ENCODE measurements at regions not wholly inside any gene's neighbourhood (a gene's known extent, or its start where the extent isn't known, plus 50 kb on each side); places are given as distances from the start of the nearest gene placed in this dataset.

DNA sequence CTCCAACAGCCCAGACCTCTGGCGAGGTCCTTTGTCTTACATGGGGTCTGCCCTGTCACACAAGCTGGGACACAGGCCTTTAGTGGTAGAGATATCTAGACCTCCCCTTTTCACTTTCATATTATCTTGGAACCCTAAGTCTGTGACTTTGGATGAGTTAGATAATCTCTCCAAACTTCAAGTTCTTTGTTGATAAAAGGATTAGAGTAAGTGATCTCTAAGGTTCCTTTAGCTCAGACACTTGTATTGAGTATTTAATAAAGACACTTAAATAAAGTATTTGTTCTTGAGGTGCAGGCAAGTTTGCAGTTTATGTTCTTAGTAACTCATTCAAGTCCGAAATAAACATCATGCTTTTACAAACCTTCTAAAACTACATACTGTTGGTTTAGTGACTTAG, 459.6 kb downstream of the SHQ1 start:
- FAIRE-seq, result no peak

GRCh38 chr3:72388117-72388516, 460.1 kb downstream of the SHQ1 start:
- no peak for FAIRE-seq

GRCh38 chr3:72386327-72387000, 461.8 kb downstream of the SHQ1 start:
- no peak for FAIRE-seq

- no peak for FAIRE-seq
Observed at GRCh38 chr3:72385167-72385566, 463.1 kb downstream of the SHQ1 start.

GRCh38 chr3:72384602-72385001, 463.6 kb downstream of the SHQ1 start:
- FAIRE-seq, result no peak

- no peak for FAIRE-seq
Observed at GRCh38 chr3:72383883-72384282, 464.4 kb downstream of the SHQ1 start.

DNA sequence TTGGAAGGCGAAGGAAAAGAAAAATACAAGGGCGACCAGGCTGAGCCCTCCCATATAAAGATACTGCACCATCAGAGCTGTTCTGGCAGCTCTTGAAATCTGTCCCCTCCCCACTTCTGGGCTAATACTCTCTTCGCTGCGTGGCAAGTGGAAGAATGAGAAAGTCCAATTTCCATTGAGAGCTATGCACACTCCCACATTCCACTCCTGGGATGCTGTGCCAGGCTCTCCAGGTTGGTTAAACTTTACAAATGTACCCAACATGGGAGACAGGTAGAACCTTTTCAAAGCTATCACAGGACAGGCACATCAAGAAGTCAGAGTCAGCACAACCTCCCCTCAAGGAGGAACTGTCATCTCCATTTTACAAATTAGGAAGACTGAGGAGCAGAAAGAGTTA, 465.0 kb downstream of the SHQ1 start:
- no peak for FAIRE-seq

DNA sequence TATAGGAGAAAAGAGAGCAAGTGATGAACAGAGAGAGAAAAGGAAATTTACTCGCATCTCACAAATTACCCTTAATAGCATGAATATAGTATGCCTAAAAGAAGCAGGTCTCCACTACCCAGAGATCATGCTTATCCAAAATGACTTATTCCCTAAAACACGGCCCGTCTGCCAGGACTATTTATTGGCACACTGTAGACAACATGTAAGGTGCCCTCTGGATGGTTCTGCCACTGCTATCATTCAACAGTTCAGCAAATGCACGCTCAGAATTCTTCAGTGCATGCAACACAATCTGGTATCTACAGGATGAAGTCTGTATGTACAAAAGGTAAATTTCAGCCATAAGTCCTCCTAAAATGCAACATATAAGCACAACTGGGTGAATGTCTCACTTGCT, 465.8 kb downstream of the SHQ1 start:
- FAIRE-seq, result no peak

GRCh38 chr3:72381584-72381983, 466.7 kb downstream of the SHQ1 start:
- no peak for FAIRE-seq

GRCh38 chr3:72380711-72381493, 467.3 kb downstream of the SHQ1 start:
- FAIRE-seq, result no peak

DNA sequence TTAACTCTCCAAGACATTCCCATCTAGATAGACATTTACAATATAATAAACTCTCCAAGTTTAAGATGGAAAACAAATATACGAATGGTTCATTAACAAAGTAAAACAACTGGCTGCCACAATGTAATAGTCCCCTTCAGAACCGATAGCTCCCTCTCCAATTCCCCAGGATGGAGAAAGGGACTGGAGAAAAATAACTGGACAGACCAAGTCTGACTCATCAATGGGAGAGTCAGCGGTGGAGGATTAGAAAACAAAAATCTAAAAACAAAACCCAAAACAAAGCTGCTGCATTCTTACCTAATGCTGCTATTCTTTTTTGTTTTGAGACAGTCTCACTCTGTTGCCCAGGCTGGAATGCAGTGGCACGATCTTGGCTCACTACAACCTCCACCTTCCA, 468.1 kb downstream of the SHQ1 start:
- FAIRE-seq, result no peak

- FAIRE-seq, result no peak
Observed at GRCh38 chr3:72379500-72380187, 468.6 kb downstream of the SHQ1 start.

- FAIRE-seq, result no peak
Observed at GRCh38 chr3:72378287-72378686, 470.0 kb downstream of the SHQ1 start.

GRCh38 chr3:72376956-72377710, 471.1 kb downstream of the SHQ1 start:
- FAIRE-seq, result no peak

DNA sequence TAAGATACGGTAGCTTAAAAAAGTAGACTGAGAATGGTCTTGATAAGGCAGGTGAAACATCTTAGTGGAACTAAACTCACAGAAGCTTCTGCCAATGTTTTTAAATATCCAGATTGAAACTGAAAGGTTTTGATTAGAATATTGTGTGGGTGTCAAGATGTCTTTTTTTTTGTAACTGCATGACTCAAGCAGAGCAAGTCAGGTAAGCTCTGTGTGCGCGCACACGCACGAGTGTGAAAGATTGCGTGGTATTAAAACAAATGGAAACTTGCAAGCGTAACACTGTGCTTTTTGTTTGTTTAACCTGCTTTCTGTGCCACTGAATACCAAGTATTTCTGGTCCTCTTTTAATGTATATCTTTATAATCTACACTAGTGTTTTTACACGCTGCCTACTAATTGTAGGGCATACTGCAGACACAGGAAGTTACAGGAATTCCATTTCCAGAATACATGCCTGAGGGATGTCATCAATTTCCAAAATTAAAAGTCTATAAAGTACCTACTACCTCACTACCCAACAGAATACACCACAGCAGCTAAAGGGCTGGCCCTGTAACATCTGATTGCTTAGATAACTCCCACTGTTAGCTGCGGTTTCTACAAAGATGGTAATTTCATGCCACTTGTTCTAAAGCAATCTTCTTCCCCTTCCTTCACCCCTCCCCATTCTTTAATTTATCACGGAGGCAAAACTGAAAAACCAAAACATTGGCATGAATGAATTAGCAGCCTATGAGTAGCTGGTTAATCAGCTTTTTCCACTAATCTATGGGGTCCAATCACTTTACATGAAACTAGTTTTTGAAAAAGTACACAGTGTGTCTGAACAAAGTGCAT, 472.8 kb downstream of the SHQ1 start:
- no peak for FAIRE-seq

DNA sequence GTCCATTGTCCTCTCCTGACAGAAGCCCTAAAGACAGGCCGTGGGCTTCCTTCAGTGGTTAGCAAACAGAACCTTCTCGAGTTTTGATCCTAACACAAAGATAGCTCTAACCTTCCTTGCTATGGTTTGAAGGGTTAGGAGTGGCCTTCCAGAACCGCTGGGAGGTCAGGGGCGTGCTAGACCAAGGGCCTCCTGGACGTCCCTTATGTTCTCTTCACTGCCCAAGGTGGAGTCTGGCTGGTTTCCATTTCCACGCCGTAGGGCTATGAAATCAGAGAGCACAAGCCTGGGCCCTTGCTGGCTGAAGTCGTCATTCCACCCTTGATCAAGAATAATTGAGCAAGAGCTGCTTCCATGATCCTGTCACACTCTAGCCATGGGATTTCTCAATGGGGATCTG, 475.1 kb downstream of the SHQ1 start:
- no peak for FAIRE-seq

GRCh38 chr3:72372161-72372560, 476.1 kb downstream of the SHQ1 start:
- no peak for FAIRE-seq

DNA sequence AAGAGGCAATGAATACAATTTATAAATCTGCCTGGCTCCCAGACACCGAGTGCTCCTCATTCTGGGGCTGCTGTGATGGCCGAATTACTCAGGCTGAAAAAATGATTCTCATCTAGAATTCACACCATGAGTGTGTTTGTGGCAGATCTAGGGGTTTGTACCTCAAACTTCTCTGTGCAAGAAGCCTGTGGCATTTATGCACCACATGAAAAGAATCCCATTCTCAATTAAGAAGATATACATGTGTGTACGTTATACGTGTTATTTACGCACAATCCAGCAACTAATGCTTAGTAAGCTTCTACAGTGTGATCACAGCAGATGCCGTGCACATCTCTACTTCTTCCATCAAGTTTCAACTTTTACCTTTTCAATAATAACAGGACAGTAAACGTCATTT, 476.8 kb downstream of the SHQ1 start:
- FAIRE-seq, result no peak

GRCh38 chr3:72370947-72371346, 477.3 kb downstream of the SHQ1 start:
- no peak for FAIRE-seq

DNA sequence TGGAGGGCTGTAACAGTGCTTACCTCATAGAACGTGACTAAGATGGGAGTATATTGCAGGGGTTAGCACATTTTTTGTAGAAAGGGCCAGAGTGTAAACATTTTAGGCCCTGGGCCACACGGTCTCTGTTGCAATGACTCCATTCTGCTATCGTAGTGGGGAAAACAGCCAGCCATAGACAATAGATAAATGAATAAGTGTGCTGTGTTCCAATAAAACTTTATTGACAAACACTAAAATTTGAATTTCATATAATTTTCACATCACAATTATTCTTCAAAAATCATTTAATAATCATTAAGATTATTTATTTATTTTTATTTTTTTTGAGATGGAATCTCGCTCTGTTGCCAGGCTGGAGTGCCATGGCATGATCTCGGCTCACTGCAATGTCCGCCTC, 478.6 kb downstream of the SHQ1 start:
- FAIRE-seq, result no peak

DNA sequence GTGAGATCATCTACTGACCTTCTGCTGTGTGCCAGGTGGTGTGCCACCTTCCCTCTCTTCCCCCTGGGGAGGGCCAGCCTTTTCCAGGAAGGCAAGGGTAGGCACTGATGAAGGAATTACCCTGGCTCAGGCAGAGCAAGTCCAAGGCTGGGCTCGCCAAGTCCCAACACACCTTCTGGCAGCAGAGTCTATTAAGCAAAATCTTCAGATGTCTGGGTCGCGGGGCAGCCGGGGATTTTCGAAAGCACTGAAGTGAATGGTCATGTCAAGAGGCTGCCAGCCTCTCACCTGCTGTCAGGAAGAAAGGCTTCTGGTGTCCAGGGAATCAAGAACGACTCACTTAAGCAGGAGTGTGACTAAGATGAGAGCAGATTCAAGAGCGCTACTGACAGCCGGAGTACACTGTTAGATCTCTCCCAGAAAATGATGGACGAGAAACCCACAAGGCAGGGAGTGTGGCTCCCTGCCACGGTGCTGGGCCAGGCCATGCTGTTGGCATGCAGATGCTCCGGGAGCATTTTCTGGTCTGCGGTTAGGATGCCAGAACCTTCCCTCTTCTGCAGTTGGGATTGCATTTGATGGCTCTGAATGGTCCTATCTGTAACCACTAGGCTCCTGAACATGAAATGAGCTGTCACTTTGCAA, 479.8 kb downstream of the SHQ1 start:
- FAIRE-seq, result no peak

DNA sequence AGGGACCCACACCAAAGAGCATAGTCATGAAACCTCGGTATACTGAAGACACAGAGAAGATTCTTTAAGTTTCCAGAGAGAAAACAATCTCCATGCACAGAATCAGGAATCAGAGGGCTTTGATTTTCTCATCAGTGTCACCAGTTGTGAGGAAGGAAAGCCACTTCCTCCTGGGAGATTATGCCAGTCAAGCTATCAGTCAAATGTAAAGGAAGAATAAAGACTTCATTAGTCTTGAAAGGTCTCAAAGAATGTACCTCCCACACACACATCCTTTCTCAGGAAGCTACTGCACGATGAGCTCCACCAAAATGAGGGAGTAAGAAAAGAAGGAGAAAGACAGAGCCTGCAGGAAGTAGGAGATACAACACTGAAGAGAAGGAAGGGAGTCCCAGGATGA, 486.3 kb downstream of the SHQ1 start:
- no peak for FAIRE-seq
